ENCODE measurements at regions not wholly inside any gene's neighbourhood (a gene's known extent, or its start where the extent isn't known, plus 50 kb on each side); places are given as distances from the start of the nearest gene placed in this dataset.
"Not testable (repeated sequence)": the region's sequence is repeated elsewhere in the genome, so short reads cannot be mapped to it uniquely, and the experiment has no call there.

DNA sequence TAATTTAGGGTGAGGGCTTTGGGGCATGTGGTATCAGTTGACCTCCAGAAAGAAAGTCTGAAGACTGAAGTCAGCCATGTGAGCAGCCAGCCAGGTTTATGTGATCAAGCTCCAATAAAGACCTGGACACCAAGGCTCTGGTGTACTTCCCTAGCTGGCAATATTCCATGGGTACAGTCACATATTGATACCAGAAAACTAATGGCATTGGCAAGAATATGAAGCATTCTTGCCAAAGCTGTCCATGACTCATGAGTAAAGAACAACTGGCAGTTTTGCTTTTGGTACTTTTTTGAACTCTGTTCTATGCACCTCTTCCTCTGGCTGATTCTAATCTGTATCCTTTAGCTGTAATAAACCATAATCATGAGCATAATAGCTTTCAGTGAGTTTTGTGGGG, 415.3 kb upstream of the CAMK1G start:
- FAIRE-seq = no peak
- Mint-ChIP-seq H3K4me3 (ENCODE audit: unreplicated experiment) (no peak overlapping the region), H3K27me3 (ENCODE audit: low read depth, unreplicated experiment) (peaks cover 2% of the 10 kb centered on the region), H3K4me1 (ENCODE audit: low read depth, unreplicated experiment) (no peaks in the 10 kb centered on the region), H3K27ac (ENCODE audit: unreplicated experiment) (no peak overlapping the region), H3K9me3 (ENCODE audit: unreplicated experiment) (no peaks in the 10 kb centered on the region), H3K36me3 (ENCODE audit: low read depth, unreplicated experiment) (peaks cover 3% of the 10 kb centered on the region)
- Histone ChIP-seq H3K9me3 (ENCODE audit: insufficient read depth, low read depth, low read length) (no peaks in the 10 kb centered on the region), H3K79me2 (ENCODE audit: insufficient read depth, low read length) (no peaks in the 10 kb centered on the region), H3K27me3 (ENCODE audit: insufficient read depth, low read length) (no peaks in the 10 kb centered on the region), H3K27ac (ENCODE audit: low read depth, low read length) (no peak overlapping the region), H4K20me1 (ENCODE audit: insufficient read depth, low read length) (no peaks in the 10 kb centered on the region), H3K4me1 (ENCODE audit: insufficient read depth, low read length) (peaks cover 5% of the 10 kb centered on the region), H3K36me3 (ENCODE audit: insufficient read depth, low read length) (no peaks in the 10 kb centered on the region), H3K4me3 (ENCODE audit: insufficient read depth, low read depth, low read length) (no peak overlapping the region), H3K4me2 (ENCODE audit: low read length) (no peak overlapping the region), H2AFZ (ENCODE audit: low read depth, low read length) (no peak overlapping the region), H3K9ac (ENCODE audit: low read length) (no peak overlapping the region)
- DNase-seq (ENCODE audit: low read depth) = peak; percentile 63
- TF ChIP-seq, protein P1, sequence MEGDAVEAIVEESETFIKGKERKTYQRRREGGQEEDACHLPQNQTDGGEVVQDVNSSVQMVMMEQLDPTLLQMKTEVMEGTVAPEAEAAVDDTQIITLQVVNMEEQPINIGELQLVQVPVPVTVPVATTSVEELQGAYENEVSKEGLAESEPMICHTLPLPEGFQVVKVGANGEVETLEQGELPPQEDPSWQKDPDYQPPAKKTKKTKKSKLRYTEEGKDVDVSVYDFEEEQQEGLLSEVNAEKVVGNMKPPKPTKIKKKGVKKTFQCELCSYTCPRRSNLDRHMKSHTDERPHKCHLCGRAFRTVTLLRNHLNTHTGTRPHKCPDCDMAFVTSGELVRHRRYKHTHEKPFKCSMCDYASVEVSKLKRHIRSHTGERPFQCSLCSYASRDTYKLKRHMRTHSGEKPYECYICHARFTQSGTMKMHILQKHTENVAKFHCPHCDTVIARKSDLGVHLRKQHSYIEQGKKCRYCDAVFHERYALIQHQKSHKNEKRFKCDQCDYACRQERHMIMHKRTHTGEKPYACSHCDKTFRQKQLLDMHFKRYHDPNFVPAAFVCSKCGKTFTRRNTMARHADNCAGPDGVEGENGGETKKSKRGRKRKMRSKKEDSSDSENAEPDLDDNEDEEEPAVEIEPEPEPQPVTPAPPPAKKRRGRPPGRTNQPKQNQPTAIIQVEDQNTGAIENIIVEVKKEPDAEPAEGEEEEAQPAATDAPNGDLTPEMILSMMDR (IDR thresholded peaks at IDR 0.05; ENCODE audit: insufficient read depth, low read depth, low read length) = no peak
- no peak for TF ChIP-seq EZH2 (IDR thresholded peaks at IDR 0.05; ENCODE audit: insufficient read depth, low read length)

DNA sequence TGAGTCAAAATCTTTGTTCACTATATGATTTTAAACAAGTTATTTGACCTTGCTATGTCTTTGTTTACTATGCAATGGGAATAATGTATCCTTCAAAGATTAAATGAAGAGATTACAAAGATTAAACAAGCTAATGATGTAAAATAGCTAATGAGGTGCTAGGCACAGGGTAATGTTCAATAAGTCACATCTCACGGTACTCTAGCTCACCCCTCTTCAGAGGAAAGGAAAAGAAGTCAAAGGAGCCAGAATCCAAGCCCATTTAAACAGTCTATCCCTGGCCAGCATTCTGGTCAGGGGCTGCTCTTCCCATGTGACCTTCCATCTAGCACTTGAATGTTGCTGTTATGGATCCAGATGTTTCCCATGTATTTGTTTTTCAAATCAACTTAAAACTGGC, 412.4 kb upstream of the CAMK1G start:
- H3K9ac ChIP-seq (ENCODE audit: low read length) = no peak overlapping the region
- Mint-ChIP-seq H3K4me1 (ENCODE audit: low read depth, unreplicated experiment) (no peaks in the 10 kb centered on the region), H3K27me3 (ENCODE audit: low read depth, unreplicated experiment) (peaks cover 2% of the 10 kb centered on the region), H3K4me3 (ENCODE audit: unreplicated experiment) (no peak overlapping the region), H3K27ac (ENCODE audit: unreplicated experiment) (no peak overlapping the region), H3K36me3 (ENCODE audit: low read depth, unreplicated experiment) (peaks cover 3% of the 10 kb centered on the region), H3K9me3 (ENCODE audit: unreplicated experiment) (peaks cover 7% of the 10 kb centered on the region)
- H3K4me2 ChIP-seq (ENCODE audit: low read length) = no peak overlapping the region
- H3K4me3 ChIP-seq (ENCODE audit: insufficient read depth, low read depth, low read length) = no peak overlapping the region
- no peaks in the 10 kb centered on the region for H3K27me3 ChIP-seq (ENCODE audit: insufficient read depth, low read length)
- no peaks in the 10 kb centered on the region for H3K9me3 ChIP-seq (ENCODE audit: insufficient read depth, low read depth, low read length)
- no peak for FAIRE-seq
- H3K4me1 ChIP-seq (ENCODE audit: insufficient read depth, low read length) = peaks cover 5% of the 10 kb centered on the region
- no peak overlapping the region for H3K27ac ChIP-seq (ENCODE audit: low read depth, low read length)
- H4K20me1 ChIP-seq (ENCODE audit: insufficient read depth, low read length) = no peaks in the 10 kb centered on the region
- no peak for DNase-seq (ENCODE audit: low read depth)
- TF ChIP-seq, protein P1 (IDR thresholded peaks at IDR 0.05; ENCODE audit: insufficient read depth, low read depth, low read length) = no peak
- TF ChIP-seq EZH2 (IDR thresholded peaks at IDR 0.05; ENCODE audit: insufficient read depth, low read length) = no peak
- no peaks in the 10 kb centered on the region for H3K79me2 ChIP-seq (ENCODE audit: insufficient read depth, low read length)
- H3K36me3 ChIP-seq (ENCODE audit: insufficient read depth, low read length) = no peaks in the 10 kb centered on the region
- no peak overlapping the region for H2AFZ ChIP-seq (ENCODE audit: low read depth, low read length)

DNA sequence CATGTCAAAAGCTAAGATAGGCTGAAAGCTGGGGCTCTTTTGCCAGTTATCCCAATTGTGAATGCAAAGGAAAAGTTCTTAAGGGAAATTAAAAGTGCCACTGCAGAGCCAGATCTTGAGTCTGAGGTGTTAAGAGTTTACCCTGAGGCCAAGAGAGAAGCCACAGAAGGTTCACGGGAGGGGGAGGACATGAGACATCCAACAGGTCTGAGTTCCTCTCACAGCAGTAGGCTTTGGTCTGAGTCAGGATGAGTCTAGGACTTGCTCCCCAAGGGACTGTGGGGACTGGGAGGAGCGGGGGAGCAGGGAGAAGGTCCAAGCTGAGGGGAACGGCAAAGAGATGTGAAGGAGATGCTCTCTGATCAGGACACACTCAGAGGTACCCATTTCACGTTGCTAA, 411.2 kb upstream of the CAMK1G start:
- Histone ChIP-seq H3K36me3 (ENCODE audit: insufficient read depth, low read length) (no peaks in the 10 kb centered on the region), H4K20me1 (ENCODE audit: insufficient read depth, low read length) (no peaks in the 10 kb centered on the region), H3K4me3 (ENCODE audit: insufficient read depth, low read depth, low read length) (no peak overlapping the region), H3K4me2 (ENCODE audit: low read length) (no peak overlapping the region), H3K27ac (ENCODE audit: low read depth, low read length) (no peak overlapping the region), H3K79me2 (ENCODE audit: insufficient read depth, low read length) (no peaks in the 10 kb centered on the region), H3K9me3 (ENCODE audit: insufficient read depth, low read depth, low read length) (no peaks in the 10 kb centered on the region), H3K27me3 (ENCODE audit: insufficient read depth, low read length) (no peaks in the 10 kb centered on the region), H3K4me1 (ENCODE audit: insufficient read depth, low read length) (peaks cover 5% of the 10 kb centered on the region), H2AFZ (ENCODE audit: low read depth, low read length) (no peak overlapping the region), H3K9ac (ENCODE audit: low read length) (no peak overlapping the region)
- DNase-seq (ENCODE audit: low read depth) (no peak), FAIRE-seq (no peak)
- TF ChIP-seq, protein P1 (IDR thresholded peaks at IDR 0.05; ENCODE audit: insufficient read depth, low read depth, low read length) = no peak
- Mint-ChIP-seq H3K27ac (ENCODE audit: unreplicated experiment) (no peak overlapping the region), H3K4me1 (ENCODE audit: low read depth, unreplicated experiment) (no peaks in the 10 kb centered on the region), H3K4me3 (ENCODE audit: unreplicated experiment) (no peak overlapping the region), H3K27me3 (ENCODE audit: low read depth, unreplicated experiment) (peaks cover 2% of the 10 kb centered on the region), H3K9me3 (ENCODE audit: unreplicated experiment) (peaks cover 7% of the 10 kb centered on the region), H3K36me3 (ENCODE audit: low read depth, unreplicated experiment) (peaks cover 3% of the 10 kb centered on the region)

DNA sequence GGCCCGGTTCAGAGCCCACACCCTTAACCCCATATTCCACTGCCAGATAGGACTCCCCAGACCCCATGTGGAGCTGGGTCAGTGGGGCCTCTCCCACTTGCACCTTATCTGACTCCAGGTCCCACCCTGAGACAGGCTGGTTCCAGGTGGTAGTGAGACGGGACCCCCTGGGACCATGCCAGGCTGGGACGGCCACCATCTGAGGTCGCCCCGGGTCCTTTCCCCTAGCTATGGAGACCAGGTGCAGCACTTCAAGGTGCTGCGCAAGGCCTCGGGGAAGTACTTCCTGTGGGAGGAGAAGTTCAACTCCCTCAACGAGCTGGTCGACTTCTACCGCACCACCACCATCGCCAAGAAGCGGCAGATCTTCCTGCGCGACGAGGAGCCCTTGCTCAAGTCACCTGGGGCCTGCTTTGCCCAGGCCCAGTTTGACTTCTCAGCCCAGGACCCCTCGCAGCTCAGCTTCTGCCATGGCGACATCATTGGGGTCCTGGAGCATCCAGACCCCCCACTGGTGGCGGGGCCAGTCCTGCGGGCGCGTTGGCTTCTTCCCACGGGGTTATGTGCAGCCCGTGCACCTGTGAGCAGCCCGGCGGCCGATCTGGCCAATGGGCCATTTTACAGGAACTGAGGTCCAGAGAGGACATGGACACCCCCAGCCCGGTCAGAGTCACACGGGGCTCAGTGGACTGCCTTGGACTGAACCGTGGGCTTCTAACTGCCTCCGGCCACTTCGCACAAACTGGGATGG, 410.5 kb upstream of the CAMK1G start:
- DNase-seq (ENCODE audit: low read depth); H3K4me2 ChIP-seq (ENCODE audit: low read length); H3K27ac ChIP-seq (ENCODE audit: low read depth, low read length); H3K27me3 Mint-ChIP-seq (ENCODE audit: low read depth, unreplicated experiment); H3K4me3 Mint-ChIP-seq (ENCODE audit: unreplicated experiment); H4K20me1 ChIP-seq (ENCODE audit: insufficient read depth, low read length); H3K9me3 ChIP-seq (ENCODE audit: insufficient read depth, low read depth, low read length); H3K36me3 ChIP-seq (ENCODE audit: insufficient read depth, low read length); H3K9me3 Mint-ChIP-seq (ENCODE audit: unreplicated experiment); H3K27me3 ChIP-seq (ENCODE audit: insufficient read depth, low read length); H2AFZ ChIP-seq (ENCODE audit: low read depth, low read length); H3K79me2 ChIP-seq (ENCODE audit: insufficient read depth, low read length); H3K27ac Mint-ChIP-seq (ENCODE audit: unreplicated experiment); H3K4me1 ChIP-seq (ENCODE audit: insufficient read depth, low read length); FAIRE-seq; H3K36me3 Mint-ChIP-seq (ENCODE audit: low read depth, unreplicated experiment); H3K4me3 ChIP-seq (ENCODE audit: insufficient read depth, low read depth, low read length); H3K9ac ChIP-seq (ENCODE audit: low read length); H3K4me1 Mint-ChIP-seq (ENCODE audit: low read depth, unreplicated experiment): not testable (repeated sequence)
